SK-MEL-5 (cell line): ENCODE measurements at regions not wholly inside any gene's neighbourhood (a gene's known extent, or its start where the extent isn't known, plus 50 kb on each side); places are given as distances from the start of the nearest gene placed in this dataset.

Experiments used
- DNase-seq: peaks from one replicate; pipeline ENCODE4 v3.0.0-alpha.2; 2016; ENCODE audit warnings: low read depth, low spot score
- in situ Hi-C: cut with HindIII; loops from 2 replicates; pipeline ENCODE4 v1.10.0; 2016; ENCODE audit warnings: low sequenced_read_pairs, high pct_unique_total_duplicates, low pct_unique_long_range_greater_than_20kb

GRCh38 chr12:61357496-61357895, 902.7 kb upstream of the USP15 start:
- in situ Hi-C loops = no loop called here
- no peak for DNase-seq

- DNase-seq = no peak
- in situ Hi-C loops = no loop called here
Measured at GRCh38 chr12:61362037-61362436, 898.2 kb upstream of the USP15 start.

- no peak for DNase-seq
- in situ Hi-C loops = no loop called here
Measured at GRCh38 chr12:61365001-61365400, 895.2 kb upstream of the USP15 start.

- DNase-seq = peak; percentile 38
- in situ Hi-C loops = no loop called here
Measured at GRCh38 chr12:61367281-61367785, 892.9 kb upstream of the USP15 start.

DNA sequence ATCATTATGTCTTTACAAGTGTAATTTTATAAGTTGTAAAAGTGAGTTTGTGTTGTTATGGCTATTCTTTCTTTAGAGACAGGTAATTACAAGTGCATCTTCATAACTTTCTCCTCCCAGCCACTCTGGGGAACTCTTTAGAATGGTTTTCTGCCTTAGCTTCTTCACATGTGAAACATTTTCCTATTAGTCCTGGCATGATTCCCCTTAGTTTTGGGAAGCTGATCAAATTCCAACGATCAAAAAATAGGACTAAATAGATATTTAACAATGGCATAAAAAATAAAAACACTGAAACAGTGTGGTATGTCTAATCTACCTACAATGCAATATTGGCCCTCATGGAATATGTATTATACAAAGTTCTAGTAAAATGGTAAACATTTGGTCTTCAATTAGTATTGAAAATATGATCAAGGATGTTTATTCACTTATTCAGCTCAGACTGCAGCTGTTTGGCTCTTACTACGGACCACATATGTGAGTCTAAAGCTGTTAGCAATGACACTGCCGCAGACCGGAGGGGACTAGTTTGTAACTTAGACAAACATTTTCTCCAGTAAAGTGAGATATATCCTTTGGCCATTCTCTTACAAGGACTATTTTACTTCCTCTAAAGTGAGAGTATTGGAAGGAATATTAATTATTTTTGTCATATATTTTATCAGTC, 890.8 kb upstream of the USP15 start:
- no peak for DNase-seq
- in situ Hi-C loops = no loop called here

GRCh38 chr12:61384511-61384910, 875.7 kb upstream of the USP15 start:
- in situ Hi-C loops = no loop called here
- no peak for DNase-seq

GRCh38 chr12:61385771-61386170, 874.4 kb upstream of the USP15 start:
- DNase-seq = no peak
- in situ Hi-C loops = no loop called here

DNA sequence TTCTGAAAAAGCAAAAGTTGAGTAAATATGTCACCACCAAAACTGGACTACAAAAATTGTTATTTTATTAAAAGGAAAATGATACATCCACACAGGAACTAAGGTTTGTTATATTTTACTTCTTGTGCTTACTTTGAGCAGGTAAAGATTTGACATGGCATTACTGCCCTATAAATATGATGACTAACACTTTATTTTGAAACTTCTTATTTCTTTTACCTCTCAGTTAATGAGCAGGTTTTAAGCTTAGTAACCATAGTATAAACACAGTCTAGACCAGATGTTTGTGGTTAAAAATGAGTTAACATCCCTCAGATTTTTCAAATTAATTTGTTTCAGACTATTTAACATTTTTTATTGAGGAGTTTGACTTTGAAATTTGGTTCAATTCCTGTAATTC, 862.5 kb upstream of the USP15 start:
- no peak for DNase-seq
- in situ Hi-C loops = no loop called here

DNA sequence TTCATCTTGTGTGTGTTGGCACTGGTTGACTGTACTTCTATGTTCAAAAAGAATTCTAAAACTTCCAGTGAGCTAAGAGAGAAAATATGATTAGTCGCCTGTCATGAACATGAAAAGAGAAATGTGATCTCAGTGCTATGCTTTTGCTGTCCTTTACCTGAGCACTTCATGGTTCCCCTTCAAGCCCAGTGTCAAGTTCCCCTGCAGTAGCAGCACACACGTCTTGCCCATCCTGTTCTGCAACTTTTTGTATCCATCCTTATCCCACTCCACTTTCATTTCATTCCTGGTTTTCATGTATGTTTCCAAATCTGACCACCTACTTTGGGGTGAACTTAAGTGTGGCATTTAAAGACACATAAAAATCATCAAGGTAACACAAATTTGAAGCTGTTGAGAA, 848.0 kb upstream of the USP15 start:
- DNase-seq = no peak
- in situ Hi-C loops = no loop called here

DNA sequence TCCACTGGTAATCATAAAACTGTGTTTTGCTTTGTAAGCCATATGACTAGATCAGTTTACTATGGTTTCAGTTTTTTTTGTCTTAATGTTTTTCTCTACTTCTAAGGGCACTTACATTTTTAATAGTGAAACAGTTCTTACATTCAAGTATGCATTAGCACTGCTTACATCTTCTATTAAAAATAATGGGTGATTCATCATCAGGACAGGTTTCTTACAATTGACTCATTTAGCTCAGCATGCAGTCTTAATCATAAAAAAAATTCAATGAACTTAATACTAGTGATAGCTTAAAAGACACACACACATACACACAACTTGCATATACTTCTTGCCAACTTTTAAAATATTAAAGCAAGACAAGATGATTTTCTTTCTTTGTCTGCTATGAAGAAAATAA, 845.7 kb upstream of the USP15 start:
- in situ Hi-C loops = no loop called here
- no peak for DNase-seq

DNA sequence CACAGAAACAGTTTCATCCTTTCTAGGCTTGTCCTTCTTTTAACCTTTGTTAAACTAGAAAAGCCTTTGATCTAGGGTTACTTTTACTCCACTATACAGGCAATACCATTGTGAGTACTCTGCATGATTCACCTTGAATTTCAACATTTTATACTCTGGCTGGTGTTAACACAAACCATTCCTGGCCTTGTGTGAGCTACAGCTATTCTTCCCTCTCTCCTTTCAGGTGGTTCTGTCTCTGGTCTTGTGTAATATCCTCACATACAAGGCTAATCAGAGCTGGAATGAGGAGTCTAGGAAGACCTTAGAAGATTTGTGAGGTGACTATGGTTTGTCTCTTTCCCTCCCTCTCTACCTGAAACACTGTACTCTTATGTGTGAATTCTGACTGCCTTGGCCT, 837.4 kb upstream of the USP15 start:
- in situ Hi-C loops = no loop called here
- no peak for DNase-seq

GRCh38 chr12:61452076-61452475, 808.1 kb upstream of the USP15 start:
- DNase-seq = peak; percentile 92
- in situ Hi-C loops = no loop called here

GRCh38 chr12:61487728-61488127, 772.5 kb upstream of the USP15 start:
- in situ Hi-C loops = no loop called here
- no peak for DNase-seq

DNA sequence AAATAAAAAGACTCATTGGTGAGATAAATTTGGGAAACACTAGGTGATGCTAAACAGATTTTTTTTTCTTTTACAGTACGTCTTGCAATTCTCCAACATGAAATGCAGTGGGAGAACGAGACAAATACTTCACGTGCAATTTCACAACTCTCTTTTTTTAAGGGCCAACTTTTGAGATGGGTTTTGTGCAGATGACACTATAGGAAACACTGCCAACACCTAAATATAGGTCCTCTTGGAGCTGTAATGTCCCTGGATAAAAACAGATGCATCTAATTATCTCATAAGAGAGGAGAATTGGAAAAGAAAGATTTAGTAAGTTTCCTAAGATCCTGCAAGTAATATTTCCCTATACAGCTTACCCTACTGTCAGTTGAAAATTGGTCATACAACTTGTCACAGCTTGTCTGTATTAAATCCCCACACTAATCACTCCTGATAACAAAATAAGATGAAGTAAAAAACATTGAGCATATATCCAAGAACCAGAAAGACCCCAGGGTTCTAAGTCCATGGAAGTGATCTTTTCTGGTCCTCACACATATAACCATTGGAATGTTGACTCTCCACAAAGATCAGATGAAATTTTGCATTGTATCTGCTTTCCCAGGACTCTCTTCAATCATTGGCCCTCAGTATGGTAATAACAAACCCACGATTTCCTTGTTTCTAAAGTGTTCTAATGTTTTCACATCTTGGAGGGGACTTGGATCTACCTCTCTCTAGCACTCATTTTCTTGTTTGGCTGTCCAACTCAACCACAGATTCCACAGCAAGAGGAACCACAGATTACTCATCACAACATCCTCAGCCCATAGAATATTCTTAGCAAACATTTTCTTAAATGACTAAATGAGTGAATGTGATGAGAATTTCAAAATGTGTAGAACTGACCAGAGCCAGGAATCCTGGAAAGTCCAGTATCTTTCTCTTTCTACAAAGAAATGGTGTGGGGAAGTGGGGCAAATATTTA, 769.4 kb upstream of the USP15 start:
- no peak for DNase-seq
- in situ Hi-C loops = no loop called here

GRCh38 chr12:61502179-61502578, 758.0 kb upstream of the USP15 start:
- no peak for DNase-seq
- in situ Hi-C loops = no loop called here

GRCh38 chr12:61504396-61505080, 755.7 kb upstream of the USP15 start:
- no peak for DNase-seq
- in situ Hi-C loops = no loop called here

GRCh38 chr12:61513499-61513898, 746.7 kb upstream of the USP15 start:
- no peak for DNase-seq
- in situ Hi-C loops = no loop called here

DNA sequence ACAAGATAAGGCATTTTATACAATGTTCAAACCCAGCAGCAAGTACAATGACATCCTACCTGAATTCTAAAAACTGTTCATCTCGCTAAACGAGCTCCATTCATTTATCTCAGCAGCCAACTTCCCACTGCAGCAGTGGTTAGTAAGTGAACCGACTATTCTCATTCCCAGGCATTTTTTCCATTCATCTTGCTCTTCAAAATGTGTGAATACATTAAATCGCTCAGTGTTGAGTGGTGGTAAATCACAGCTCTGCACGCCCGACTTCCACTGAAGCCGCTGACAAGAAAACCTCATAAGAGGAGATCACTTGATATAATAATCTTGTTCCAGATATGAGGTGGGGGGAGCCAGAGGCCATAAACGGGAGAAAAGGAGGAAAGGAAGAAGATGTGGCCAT, 746.2 kb upstream of the USP15 start:
- in situ Hi-C loops = no loop called here
- DNase-seq = no peak
